Fibroblast of mammary gland (primary cell): ENCODE measurements at regions not wholly inside any gene's neighbourhood (a gene's known extent, or its start where the extent isn't known, plus 50 kb on each side); places are given as distances from the start of the nearest gene placed in this dataset.

ENCODE experiments used
- DNase-seq: peaks from one replicate; pipeline ENCODE4 v3.0.0-alpha.2; 2010; ENCODE audit warnings: low read depth
- H3K4me3 ChIP-seq: 2 replicates; pipeline ENCODE4 v1.5.1; 2011; ENCODE audit warnings: low read depth, mild to moderate bottlenecking, low read length, moderate library complexity; ENCODE audit not compliant: control insufficient read depth
- TF ChIP-seq, protein P1 (sequence below): conservative IDR thresholded peaks from 2 replicates; pipeline ENCODE4 v1.5.1; 2011; ENCODE audit warnings: low read depth, low read length, inconsistent platforms; ENCODE audit not compliant: control insufficient read depth, insufficient read depth

GRCh38 chr5:56739990-56740389, 75.4 kb upstream of the MAP3K1 start:
- TF ChIP-seq, protein P1, sequence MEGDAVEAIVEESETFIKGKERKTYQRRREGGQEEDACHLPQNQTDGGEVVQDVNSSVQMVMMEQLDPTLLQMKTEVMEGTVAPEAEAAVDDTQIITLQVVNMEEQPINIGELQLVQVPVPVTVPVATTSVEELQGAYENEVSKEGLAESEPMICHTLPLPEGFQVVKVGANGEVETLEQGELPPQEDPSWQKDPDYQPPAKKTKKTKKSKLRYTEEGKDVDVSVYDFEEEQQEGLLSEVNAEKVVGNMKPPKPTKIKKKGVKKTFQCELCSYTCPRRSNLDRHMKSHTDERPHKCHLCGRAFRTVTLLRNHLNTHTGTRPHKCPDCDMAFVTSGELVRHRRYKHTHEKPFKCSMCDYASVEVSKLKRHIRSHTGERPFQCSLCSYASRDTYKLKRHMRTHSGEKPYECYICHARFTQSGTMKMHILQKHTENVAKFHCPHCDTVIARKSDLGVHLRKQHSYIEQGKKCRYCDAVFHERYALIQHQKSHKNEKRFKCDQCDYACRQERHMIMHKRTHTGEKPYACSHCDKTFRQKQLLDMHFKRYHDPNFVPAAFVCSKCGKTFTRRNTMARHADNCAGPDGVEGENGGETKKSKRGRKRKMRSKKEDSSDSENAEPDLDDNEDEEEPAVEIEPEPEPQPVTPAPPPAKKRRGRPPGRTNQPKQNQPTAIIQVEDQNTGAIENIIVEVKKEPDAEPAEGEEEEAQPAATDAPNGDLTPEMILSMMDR = no peak
- H3K4me3 ChIP-seq = no peak overlapping the region
- DNase-seq = no peak

DNA sequence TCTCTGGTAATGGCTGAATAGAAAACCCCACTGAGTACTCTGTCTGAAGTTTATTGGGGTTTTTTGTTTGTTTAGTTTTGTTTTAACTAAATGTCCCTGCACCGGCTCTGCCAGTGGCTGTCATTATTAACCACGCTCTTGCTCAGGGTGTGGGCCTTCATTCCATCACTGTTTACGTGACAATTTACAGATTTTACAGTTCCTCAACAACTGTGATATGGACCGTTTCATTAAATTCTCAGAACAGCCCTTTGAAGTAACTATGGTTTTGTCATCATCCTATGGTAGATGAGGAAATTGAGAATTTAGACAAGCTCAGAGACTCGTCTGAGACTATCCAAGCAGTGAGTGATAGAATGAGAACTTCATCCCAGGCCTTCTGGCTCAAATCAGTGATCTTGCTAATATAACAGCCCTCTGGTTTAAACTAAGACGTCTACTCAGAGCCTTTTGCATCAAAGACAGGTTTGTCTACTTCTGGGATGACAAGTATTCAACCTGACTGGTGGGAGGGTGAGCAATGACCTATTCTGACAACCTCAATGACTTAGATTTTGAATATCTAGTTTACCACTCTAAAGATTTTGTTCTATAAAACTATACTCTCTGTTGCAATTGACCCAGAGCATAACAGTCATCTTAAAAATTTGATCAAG, 77.3 kb upstream of the MAP3K1 start:
- TF ChIP-seq, protein P1 = no peak
- no peak overlapping the region for H3K4me3 ChIP-seq
- DNase-seq = no peak

DNA sequence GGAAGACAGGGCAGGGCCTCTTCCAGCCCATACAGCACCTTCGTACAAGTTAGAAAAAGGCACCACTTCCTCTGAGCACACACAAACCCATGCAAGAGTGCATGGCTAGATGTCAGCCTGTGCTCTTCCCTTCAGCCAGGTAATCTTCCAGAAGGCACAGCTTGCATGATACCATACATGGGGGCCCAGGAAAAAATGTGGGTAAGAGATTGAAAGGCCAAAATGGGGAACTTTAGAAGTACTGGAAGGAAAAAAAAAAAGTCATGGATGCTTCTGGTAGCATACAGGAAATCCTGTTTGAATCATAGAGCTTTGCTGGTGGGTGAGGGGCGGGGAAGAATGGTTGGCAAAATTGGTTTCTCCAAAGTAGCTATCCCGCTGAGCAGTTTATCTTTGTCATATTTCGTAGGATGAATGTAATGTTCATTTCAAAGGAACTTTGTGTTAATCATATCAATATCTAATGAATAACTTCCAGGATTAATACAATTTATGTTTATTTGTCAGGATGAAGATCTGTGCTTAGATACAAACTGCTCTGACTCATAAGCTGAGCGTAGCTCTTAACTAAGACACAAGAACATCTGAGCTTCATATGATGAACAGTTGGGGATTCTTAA, 78.2 kb upstream of the MAP3K1 start:
- TF ChIP-seq, protein P1 = no peak
- DNase-seq = peak; percentile 25
- no peak overlapping the region for H3K4me3 ChIP-seq

GRCh38 chr5:56735849-56736641, 79.3 kb upstream of the MAP3K1 start:
- H3K4me3 ChIP-seq = no peak overlapping the region
- DNase-seq = no peak

DNA sequence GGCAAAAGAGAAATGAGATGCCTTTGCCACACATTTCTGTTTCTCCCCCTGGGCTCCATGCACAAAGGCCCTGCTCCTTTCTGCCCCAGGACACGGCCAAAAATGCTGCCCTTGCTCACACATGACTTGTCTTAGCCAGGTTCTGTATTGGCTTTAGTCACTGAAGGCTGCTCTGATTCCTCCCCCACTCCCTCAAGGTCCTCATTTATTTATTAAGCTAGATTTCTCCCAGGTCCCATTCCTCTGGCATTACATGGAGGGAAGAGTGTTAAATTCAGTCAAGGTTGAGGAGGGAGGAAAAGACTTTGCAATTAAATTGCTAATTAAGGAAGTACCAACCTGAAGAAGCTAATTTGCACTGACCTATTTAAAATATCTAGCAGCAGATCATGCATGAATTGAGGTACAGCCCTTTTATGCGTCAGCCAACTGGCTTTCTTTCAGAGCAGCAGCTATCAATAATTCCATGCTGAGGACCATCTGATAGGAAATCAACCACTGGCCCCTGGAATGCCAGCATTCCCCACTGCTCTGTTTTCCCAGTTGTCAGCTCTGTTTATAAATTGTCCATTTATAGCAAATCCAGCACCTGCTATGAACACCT, 81.2 kb upstream of the MAP3K1 start:
- DNase-seq = no peak
- TF ChIP-seq, protein P1 = no peak
- no peak overlapping the region for H3K4me3 ChIP-seq

More at GRCh38 chr5:56735849-56736641, 79.3 kb upstream of the MAP3K1 start:
- TF ChIP-seq, protein P1 = no peak

GRCh38 chr5:56733580-56733979, 81.8 kb upstream of the MAP3K1 start:
- TF ChIP-seq, protein P1 = no peak
- no peak overlapping the region for H3K4me3 ChIP-seq

More at GRCh38 chr5:56733580-56733979, 81.8 kb upstream of the MAP3K1 start:
- no peak for DNase-seq
